HepG2 (cell line): ENCODE measurements at regions not wholly inside any gene's neighbourhood (a gene's known extent, or its start where the extent isn't known, plus 50 kb on each side); places are given as distances from the start of the nearest gene placed in this dataset.

Experiments
- ATF3 ChIP-seq: sonication (generic); formaldehyde crosslinking; IDR thresholded peaks from 2 replicates; pipeline ENCODE4 v1.4.0; 2020; ENCODE audit warnings: missing genetic modification reagents
- CBX5 ChIP-seq: sonication (generic); formaldehyde crosslinking; IDR thresholded peaks from 2 replicates; pipeline ENCODE4 v1.4.0; 2020; ENCODE audit warnings: missing genetic modification reagents, borderline replicate concordance
- CHD4 ChIP-seq: fragments of 200-600 bp; sonication (generic); IDR thresholded peaks from 2 replicates; pipeline ENCODE4 v1.7.0; 2017; ENCODE audit warnings: mild to moderate bottlenecking, low read length, borderline replicate concordance
- GMEB1 ChIP-seq: sonication (generic); formaldehyde crosslinking; IDR thresholded peaks from 2 replicates; pipeline ENCODE4 v1.5.1; 2020; ENCODE audit warnings: missing genetic modification reagents, mild to moderate bottlenecking, borderline replicate concordance
- HMG20B ChIP-seq: conservative IDR thresholded peaks from 2 replicates; pipeline ENCODE4 v1.6.1; 2016; ENCODE audit warnings: missing genetic modification reagents, missing compliant biosample characterization
- MLX ChIP-seq: IDR thresholded peaks from 2 replicates; pipeline ENCODE4 v1.6.1; 2016
- MTERF4 ChIP-seq: sonication (generic); formaldehyde crosslinking; IDR thresholded peaks from 2 replicates; pipeline ENCODE4 v1.8.0; 2023; ENCODE audit warnings: mild to moderate bottlenecking, missing genetic modification reagents
- NFRKB ChIP-seq: fragments of 450-650 bp; IDR thresholded peaks from 2 replicates; pipeline ENCODE4 v1.6.1; 2017
- PLRG1 ChIP-seq: fragments of 450-650 bp; conservative IDR thresholded peaks from 2 replicates; pipeline ENCODE4 v1.6.1; 2016
- PPARG ChIP-seq: conservative IDR thresholded peaks from 2 replicates; pipeline ENCODE4 v1.6.1; 2016; ENCODE audit warnings: missing biosample characterization, missing genetic modification reagents
- SRSF1 ChIP-seq: fragments of 200-400 bp; formaldehyde crosslinking; optimal IDR thresholded peaks from 2 replicates; pipeline ENCODE3; 2017; ENCODE audit warnings: mild to moderate bottlenecking, low read depth, low read length, moderate library complexity
- ZNF318 ChIP-seq: sonication (generic); formaldehyde crosslinking; IDR thresholded peaks from 2 replicates; pipeline ENCODE4 v1.4.0; 2020; ENCODE audit warnings: mild to moderate bottlenecking, missing genetic modification reagents
- ZNF33A ChIP-seq: sonication (generic); formaldehyde crosslinking; IDR thresholded peaks from 2 replicates; pipeline ENCODE4 v1.5.1; 2020; ENCODE audit warnings: missing genetic modification reagents, mild to moderate bottlenecking, moderate library complexity, borderline replicate concordance
- ZNF513 ChIP-seq: sonication (generic); formaldehyde crosslinking; conservative IDR thresholded peaks from 2 replicates; pipeline ENCODE4 v1.5.0; 2020; ENCODE audit warnings: missing genetic modification reagents
- ZSCAN22 ChIP-seq: sonication (generic); formaldehyde crosslinking; IDR thresholded peaks from 2 replicates; pipeline ENCODE4 v1.4.0; 2020; ENCODE audit warnings: mild to moderate bottlenecking, missing genetic modification reagents

GRCh38 chr2:111617299-111618225 is 266.4 kb downstream of the ANAPC1 start (continued):
- no peak for TF ChIP-seq ATF3 (CRISPR knock-in tag)
- TF ChIP-seq ZNF513 (CRISPR knock-in tag), result no peak
- TF ChIP-seq ZNF33A, result 0 out of 2 replicates have a peak, but pooled peaks have one; percentile 30
- TF ChIP-seq PPARG (CRISPR knock-in tag), result peak; percentile 13; the same call in 1 of the 2 replicates
- TF ChIP-seq CHD4, result no peak; the same call in 1 of the 2 replicates
- no peak for TF ChIP-seq ZNF318 (CRISPR knock-in tag)
- TF ChIP-seq MLX, result peak; percentile 97
- no peak for TF ChIP-seq PLRG1
- TF ChIP-seq MTERF4 (CRISPR knock-in tag), result peak; percentile 41; the same call in 1 of the 2 replicates
- TF ChIP-seq CBX5 (CRISPR knock-in tag), result peak; percentile 67; the same call in 1 of the 2 replicates
- no peak for TF ChIP-seq NFRKB
- TF ChIP-seq HMG20B (CRISPR knock-in tag), result no peak
- no peak for TF ChIP-seq SRSF1
- no peak for TF ChIP-seq ZSCAN22
- TF ChIP-seq GMEB1, result no peak
